NCI-H2107 (cell line): ENCODE measurements at regions not wholly inside any gene's neighbourhood (a gene's known extent, or its start where the extent isn't known, plus 50 kb on each side); places are given as distances from the start of the nearest gene placed in this dataset.
"Not testable (repeated sequence)": the region's sequence is repeated elsewhere in the genome, so short reads cannot be mapped to it uniquely, and the experiment has no call there.

Source experiments
- DNase-seq: peaks from one replicate; lab custom pipeline; 2025; lab: John Stamatoyannopoulos, UW

DNA sequence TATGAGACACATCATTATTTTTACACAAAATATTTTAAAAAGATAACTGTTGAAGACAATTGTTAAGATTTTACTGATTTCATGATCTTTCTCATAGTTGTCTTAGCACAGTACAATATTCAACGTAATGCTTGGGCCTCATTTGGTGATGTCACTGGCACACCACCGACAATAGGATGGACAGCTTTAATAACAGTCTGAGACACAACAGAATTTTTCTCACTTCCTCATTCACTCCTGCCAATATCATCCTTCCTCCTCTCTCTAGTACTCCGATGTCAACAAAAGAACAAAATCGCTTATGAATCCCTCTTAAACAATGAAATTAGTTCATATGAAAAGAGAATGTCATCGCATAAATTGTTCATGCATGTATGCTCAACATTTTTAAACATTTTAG lies 461.9 kb upstream of the CDH7 start:
- no peak for DNase-seq

DNA sequence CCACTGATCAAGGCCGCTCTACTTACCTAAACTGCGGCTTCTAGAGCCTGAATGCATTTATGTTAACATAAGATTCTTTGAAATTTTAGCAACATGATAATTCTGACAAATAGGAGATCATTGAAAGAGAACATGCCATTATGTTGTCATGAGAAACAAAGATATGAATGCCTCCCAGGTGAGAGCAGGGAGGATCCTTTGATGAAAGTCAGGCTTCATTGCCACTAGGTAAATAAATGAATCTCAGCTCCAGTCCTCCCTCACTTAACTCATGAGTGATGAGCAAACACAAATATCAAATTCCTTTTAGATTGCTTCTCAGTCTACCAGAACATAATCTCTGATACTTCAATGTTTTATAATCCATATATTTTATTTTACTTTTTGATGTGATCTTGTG lies 463.2 kb upstream of the CDH7 start:
- DNase-seq = no peak

DNA sequence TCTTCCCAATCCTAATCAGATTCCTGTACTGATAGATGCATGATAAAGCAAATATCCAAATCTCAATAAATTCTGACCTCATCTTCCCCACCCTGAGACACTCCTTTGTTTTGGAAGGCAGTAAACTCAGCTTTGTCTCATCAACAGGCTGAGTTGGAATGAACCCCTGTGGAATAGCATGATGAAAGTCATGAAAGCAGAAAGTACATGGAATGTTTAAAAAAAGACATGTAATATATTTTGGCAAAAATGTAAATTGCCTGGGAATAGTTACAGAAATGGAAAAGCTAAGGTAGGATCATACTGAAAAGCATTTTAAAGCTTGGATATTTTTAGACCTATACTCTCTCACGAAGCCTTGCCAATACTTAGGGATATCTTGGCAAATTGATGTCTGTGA lies 468.7 kb upstream of the CDH7 start:
- DNase-seq = no peak

DNA sequence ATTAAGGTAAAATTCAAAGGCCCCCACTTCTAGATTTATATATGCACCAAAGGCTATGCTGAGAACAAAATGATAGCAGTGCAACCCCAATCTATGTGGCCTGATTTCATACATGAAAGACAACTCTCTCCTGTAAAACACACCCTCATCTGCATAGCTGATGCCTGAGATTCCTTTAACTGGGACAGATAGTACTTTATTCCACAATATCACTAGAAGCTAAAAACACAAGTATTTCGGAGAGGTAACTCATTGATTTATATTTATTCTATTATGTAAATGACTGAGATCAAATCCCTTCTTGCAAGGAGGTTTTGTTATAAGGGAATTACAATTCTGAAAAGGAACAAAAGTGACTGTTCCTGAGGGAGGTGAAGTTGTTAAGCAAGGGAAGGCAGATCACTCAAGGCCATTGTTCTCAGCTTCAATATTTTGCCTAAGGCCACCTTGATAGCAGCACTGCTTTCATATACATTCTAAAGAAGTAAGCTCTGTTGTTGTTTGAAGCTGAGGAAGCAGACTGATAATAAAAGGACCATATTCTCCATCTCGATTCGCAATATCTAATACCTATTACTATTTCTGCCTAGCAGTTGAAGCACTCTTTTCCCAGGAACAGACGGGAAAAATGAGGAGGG lies 471.0 kb upstream of the CDH7 start:
- DNase-seq = no peak

DNA sequence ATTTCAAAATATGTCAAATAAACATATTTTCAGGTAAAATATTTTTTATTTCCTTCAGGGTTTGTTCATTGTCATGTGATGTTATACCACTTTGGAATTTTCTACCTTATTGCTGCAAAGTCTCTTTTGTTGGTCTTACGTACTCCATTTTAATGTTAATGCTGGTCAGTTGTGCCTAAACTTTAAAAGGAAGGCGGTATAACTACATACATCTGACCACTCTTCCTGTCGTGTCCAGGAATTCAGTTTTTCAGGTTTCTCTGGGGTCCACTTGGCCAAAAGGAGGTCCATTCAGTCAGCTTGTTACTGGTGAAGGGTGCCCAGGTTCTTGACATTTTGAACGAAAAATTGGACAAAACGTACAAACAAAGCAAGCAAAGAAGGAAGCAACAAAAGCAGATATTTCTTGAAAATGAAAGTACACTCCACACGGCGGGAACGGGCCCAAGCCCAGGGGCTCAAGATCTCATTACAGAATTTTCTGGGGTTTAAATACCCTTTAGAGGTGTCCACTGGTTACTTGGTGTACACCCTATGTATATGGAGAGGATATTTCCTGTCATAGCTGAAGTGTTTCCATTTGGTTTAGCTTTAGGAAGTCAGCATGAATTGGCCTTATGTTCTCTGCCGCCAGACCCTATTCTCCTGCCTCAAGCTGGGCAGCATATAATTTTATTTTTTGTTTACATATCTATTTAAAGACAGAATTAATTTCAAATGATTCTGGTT lies 471.7 kb upstream of the CDH7 start:
- no peak for DNase-seq

DNA sequence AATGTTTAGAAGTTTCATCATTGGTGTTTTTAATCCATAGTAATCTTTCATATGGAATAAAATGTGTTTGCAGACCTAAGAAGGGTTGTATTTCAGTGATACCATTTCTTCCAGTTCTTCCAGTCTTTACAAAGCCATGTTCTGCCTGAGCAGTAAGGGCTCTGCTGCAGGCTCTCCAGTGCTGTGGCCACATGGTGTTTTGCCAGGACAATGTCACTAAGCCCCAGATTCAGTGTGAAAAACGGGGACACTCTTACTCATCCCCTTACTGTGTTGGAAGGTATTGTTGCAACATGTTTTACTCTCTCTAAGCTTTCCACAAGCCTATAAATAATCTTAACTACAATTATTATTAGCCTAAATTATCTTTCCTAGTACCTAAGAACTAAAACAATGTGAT lies 481.4 kb upstream of the CDH7 start:
- no peak for DNase-seq

DNA sequence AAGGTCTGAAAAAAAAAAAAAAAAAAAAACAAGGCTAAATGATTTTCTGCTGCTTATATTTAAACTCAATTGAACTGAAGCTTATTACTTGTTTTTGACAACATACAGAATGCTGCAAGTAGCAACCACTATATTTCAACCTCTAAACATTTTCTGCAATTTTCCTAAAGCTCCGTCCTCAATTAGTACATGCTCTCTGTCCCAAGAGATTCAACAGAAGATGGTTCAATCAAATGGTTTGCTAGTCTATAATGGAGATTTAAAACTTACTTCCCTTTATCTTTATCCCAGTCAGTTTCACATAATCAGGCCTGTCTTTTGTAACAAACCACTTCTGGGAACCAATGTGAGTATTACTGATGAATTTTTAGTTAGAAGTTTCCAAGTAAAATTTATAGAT lies 485.1 kb upstream of the CDH7 start:
- no peak for DNase-seq

DNA sequence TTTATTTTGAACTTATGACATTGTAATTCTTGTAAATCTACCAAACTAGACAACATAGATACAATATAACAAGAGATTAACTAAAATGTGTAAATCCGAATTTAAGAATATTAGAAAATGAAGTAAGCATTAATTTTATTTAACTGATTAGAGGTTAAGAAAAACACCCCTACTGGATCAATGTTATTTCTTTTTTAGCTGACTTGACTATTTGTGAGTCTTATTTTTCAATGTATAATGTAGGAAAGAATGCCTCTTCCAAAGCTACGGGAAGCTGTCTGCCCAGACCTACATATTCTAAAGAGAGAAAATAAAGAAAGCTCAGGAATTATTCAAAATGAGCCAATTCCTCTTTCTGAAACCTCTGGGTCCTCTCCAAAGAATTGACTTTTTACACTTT lies 490.8 kb upstream of the CDH7 start:
- DNase-seq = no peak

DNA sequence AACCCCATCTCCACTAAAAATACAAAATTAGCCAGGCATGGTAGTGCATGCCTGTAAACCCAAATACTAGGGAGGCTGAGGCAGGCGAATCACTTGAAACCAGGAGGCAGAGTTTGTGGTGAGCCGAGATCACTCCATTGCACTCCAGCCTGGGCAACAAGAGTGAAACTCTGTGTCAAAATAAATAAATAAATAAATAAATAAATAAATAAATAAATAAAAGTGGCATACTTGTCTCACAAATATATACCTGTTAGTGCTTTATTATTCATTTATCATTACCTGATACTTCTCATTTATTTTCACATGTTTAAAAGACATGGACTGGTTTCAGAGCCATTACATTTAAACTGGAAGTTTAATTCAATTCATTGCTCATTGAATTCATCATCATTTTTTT lies 491.4 kb upstream of the CDH7 start:
- DNase-seq = no peak

DNA sequence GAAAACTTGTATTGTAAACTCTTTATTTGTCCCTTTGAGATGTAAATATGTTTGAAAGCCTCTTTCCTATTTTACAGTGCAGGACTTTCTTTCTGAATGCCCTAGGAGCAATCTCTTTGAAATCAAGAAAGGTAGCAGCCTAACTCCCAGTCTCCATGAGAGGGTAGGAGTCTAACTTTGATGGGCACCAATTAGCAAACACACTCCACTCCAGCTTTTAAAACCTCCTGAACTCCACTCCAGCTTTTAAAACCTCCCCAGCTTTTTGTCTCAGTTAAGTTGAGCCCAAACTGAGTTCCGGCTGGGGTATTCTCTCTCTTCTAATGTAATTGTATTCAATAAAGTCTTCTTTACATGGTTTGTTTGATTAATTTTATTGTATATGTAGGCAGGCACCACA lies 493.7 kb upstream of the CDH7 start:
- no peak for DNase-seq

DNA sequence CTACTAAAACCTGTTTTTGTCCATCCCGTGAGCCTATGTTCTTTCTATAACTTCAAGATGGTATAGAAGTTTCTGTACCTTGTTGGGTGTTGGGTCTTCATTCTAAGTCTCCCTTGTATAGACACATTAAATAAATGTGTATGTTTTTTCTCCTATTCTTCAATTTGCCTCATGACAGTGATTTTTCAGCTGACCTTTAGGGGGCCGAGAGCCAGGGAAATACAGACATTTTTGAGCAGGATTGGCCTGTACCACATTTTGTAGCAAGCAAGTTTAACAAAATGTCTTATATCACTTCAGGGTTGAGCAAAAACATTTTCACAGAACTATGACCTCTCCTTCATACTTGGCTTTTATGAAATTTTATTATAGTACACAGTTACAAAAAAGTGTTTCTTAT lies 495.4 kb upstream of the CDH7 start:
- DNase-seq = no peak

DNA sequence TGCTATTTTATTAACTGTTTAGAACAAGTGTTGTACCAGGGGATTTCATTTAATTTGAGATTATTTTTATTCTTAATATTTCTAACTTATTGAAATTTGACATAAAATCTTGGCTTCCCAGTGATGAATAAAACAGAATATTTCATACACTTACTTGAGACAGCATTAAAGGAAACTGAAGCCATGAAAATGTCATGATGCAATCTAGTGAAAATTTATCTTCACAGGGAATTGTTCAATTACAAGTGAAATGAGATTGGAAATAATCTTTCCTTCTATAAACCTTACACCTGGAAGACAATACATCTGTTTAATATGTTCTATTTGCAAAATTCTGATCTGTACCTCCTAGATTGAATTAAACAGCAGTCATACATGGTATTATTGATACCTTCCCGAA lies 511.0 kb upstream of the CDH7 start:
- DNase-seq = no peak

DNA sequence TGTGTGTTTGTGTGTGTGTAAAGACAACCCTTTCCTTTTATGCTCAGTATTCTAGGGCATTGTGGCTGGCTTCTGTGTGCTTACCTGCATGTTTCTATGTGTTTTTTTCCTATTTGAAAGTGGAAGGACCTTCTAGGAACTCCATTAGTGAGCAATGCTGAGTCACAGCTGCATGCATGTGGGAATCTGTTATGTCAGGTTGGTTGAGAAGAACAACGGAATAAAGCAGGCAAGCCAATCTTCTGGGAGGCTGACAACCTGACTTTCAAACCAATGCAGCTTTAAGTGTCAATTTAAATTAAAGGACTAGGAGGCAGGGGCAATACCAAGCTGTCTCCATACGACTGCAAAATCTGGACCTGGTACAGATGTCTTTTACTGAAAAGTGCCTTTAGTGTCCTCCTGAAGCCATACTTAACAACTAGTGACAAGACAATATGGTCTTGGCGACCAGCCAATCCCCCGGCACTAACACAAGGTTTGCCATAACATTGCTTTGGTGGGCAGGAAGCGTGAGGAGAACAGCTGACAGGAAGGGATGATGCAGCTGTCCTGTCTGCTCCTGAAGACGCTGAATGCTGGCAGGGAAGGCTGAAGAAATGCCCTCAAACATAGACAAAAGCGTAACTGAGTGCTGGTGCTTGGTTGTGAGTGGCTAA lies 514.7 kb upstream of the CDH7 start:
- no peak for DNase-seq

DNA sequence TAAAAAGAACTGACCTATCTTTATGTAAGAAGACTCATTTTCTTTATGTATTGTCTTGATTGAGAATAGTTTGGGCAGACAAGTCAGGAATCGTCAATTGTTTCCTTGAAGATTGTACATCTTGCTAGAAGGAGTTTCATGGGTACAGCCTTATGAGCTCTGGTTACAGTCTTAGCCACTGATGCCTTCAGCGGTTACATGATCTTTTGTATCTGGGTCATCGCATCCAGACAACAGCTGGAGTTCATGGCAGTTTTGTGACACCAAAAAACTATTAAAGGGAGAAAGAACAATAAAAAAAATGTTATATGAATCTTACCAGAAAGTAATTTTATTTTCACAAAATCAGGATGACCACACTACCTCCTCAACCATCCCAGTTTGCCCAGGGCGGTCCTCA lies 520.5 kb upstream of the CDH7 start:
- DNase-seq = no peak

DNA sequence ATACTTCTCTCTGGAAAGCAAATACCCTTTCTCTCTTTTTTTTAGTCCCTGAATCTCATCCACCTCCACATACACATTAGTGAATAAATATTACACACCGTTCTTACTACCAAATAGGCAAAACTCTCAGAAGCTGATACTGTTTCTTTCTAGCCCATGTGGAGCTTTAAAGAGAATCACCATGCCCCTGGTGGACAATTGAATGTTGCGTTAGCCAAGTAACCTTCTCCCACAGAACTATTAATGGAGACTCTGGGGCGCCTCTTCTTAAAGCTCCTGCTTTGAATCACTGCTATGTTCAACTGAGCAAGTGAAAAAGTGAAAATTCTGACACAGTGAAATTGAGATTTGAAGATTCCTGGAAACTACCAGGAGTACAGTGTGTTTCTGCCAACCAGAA lies 522.8 kb upstream of the CDH7 start:
- DNase-seq = no peak

DNA sequence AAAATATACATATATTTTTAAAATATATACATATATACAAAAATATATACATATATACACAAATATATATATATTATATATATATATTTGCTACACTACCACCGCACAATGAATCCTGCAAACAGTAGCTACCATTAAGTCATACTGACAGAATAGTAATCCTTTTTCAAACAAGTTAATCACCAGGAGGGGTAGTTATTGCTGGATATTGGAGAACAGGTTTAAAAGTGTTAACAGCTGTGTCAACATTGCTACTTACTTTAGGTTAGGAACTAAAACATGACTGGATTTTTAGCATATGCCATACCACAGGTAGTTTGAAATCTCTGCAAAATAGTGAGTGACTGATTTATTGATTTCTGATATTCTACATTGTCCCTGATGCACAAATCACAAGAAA lies 529.1 kb upstream of the CDH7 start:
- DNase-seq = no peak

DNA sequence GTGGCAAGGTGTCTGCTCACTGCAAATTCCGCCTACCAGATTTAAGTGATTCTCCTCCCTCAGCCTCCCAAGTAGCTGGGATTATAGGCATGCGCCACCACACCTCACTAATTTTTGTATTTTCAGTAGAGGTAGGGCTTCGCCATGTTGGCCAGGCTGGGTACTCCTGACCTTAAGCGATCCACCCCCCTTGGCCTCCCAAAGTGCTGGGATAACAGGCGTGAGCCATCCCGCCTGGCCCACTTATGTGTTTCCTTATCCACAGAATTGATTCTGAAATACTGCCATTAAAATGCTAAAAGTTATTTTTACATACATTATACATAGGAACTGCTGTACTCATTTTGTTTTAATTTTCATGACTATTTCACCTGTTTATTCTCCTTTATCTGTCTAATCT lies 529.7 kb upstream of the CDH7 start:
- no peak for DNase-seq

DNA sequence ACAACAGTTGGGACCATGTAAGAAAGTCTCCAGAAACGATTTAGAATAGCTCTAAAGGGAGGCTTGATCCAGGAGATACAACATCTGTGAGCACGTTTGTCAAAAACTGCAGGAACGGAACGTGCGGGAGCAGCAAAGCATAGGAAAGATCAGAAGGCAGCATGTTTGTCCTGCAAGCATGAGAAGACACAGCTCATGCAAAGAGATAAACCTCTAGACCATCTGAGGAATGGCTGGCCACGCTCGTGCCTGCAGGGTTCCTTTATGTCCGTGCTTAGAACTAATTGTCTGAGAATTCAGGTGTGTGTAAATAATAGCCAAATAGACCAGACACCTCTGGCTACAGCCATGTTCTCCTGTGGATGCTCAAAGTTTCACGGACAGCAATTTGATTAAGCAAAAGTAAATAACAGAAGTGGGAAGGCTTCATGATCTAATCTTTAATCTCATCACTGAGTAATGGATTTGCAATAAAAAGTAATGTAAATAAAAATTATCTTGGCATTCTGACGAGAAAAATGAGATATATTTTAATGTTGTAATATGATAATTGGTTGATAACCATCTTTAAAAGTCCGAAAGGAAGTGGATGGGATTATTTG lies 534.8 kb upstream of the CDH7 start:
- DNase-seq = no peak

DNA sequence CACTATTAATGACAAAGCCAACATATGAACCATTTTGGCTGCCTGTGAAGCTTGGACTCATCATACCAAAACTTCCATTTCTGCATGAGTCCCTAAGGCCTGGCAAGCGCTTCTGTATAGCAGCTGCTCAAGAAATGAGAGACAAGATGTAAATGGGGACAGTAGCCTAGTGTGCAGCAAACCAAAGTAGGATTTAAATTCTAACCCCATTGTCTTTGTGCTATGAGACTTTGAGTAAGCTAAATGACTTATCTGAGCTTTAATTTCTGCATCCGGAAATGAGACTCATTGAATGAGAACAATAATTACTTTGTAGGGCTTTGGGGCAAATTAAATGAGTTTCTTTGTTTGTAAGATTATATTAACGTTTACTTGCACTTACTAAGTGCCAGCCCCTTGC lies 536.4 kb upstream of the CDH7 start:
- no peak for DNase-seq

DNA sequence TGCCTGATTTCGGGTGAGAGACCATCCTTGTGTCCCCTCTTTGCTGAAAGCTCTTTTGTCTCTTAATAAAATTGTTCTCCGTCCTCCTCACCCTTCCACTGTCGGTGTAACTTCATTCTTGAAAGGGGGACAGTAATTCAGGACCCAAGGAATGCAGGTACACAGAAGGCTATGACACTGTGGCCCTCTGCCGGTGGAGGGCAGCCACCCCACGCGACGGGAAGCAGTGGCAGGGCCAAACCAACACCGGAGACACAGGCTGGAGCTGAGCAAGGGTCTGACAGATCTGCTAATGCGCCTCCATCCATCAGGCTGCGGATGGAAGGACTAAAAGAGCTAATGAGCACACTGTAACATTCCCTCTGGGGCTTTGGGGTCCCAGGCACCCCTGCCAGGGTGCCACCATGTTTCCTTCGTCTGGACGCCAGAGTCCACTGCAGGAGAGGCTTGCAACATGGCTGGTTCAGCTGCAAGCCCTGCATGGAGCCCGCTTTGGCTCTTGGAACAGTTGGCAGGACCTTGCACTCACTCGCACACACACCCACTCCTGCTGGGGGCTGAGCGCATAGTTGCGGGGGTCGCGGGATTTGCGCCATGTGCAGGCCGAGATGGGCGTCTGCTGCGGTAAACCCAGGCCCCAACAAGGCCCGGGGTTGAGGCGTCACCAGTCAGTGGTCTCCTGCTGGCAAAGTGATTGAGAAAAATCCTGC lies 544.1 kb upstream of the CDH7 start:
- no peak for DNase-seq

DNA sequence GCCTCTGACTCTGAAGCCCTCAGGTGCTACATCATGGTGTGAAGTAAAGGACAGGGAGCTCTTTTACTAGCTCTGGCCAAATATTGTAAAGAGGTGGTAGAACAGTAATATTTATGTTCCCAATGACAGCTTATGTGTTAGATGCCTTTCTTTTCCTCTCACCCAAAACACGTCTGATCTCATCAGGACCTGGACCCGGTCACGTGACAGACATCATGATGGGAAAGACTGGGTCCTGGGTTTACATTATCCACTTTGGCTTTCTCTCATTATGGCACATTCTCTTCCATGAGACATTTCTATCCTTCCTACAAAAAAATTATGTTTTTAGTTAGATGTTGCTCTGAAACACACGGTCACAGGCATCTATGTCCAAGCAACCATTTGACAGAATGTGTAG lies 548.7 kb upstream of the CDH7 start:
- DNase-seq = no peak

DNA sequence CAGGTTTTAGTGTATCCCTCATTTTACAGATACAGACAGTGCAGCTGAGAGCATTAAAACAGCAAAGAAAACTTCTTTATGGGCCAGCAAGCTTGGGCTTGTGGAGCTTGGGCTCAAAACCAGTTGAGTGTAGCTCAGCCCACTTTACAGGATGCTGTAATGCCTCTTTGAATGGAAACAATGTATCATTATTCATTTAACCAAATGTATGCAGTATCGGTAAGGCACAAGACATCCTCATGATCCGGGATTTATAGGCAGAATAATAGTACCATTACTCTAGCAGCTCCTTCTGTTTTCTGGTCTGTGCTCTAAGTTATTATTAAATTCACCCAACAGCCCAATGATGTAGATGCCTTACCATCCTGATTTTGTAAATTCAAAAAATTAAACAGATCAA lies 575.1 kb upstream of the CDH7 start:
- DNase-seq = no peak

DNA sequence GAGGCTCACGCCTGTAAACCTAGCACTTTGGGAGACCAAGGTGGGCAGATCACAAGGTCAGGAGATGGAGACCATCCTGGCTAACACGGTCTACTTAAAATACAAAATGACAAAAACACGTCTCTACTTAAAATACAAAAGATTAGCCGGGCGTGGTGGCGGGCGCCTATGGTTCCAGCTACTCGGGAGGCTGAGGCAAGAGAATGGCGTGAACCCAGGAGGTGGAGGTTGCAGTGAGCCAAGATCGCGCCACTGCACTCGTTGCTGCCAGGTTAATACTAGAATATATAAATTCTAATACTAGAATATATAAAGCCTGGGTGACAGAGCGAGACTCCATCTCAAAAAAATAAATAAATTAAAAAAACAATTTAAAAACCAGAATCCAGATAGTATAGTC lies 588.7 kb upstream of the CDH7 start:
- DNase-seq = not testable (repeated sequence)
